HEK293T (cell line): ENCODE measurements at regions not wholly inside any gene's neighbourhood (a gene's known extent, or its start where the extent isn't known, plus 50 kb on each side); places are given as distances from the start of the nearest gene placed in this dataset.

ENCODE experiments used
- CTCF ChIA-PET: fragments of 350-600 bp; formaldehyde crosslinking; extraction: SDS; loops from one replicate; lab custom pipeline; 2021; ENCODE audit warnings: antibody characterized with exemption, inconsistent platforms; lab: Yijun Ruan, JAX
- POLR2A ChIA-PET: fragments of 350-600 bp; formaldehyde crosslinking; extraction: SDS; loops from one replicate; lab custom pipeline; 2020; ENCODE audit warnings: antibody characterized with exemption, inconsistent platforms; lab: Yijun Ruan, JAX
- DNase-seq: peaks from one replicate; pipeline ENCODE4 v3.0.0; 2012; ENCODE audit warnings: mixed read lengths; ENCODE audit errors: extremely low spot score
- ARNT ChIP-seq: fragments of 450-650 bp; IDR thresholded peaks from 2 replicates; pipeline ENCODE4 v1.6.1; 2017; ENCODE audit warnings: mild to moderate bottlenecking
- BHLHE40 ChIP-seq: fragments of 450-650 bp; IDR thresholded peaks from 2 replicates; pipeline ENCODE4 v1.6.1; 2016; ENCODE audit warnings: mild to moderate bottlenecking, moderate library complexity, borderline replicate concordance
- CTBP1 ChIP-seq: fragments of 450-650 bp; IDR thresholded peaks from 2 replicates; pipeline ENCODE4 v1.6.1; 2016; ENCODE audit warnings: borderline replicate concordance
- ELF4 ChIP-seq: fragments of 450-650 bp; IDR thresholded peaks from 2 replicates; pipeline ENCODE4 v1.6.1; 2017; ENCODE audit warnings: antibody characterized with exemption
- FOXA1 ChIP-seq: fragments of 450-650 bp; IDR thresholded peaks from 2 replicates; pipeline ENCODE4 v1.6.1; 2016; ENCODE audit warnings: mild to moderate bottlenecking
- FOXK2 ChIP-seq: fragments of 450-650 bp; IDR thresholded peaks from 2 replicates; pipeline ENCODE4 v1.6.1; 2016; ENCODE audit warnings: mild to moderate bottlenecking
- FOXM1 ChIP-seq: fragments of 450-650 bp; IDR thresholded peaks from 2 replicates; pipeline ENCODE4 v1.6.1; 2017; ENCODE audit warnings: mild to moderate bottlenecking, borderline replicate concordance
- HDGF ChIP-seq: fragments of 450-650 bp; IDR thresholded peaks from 2 replicates; pipeline ENCODE4 v1.6.1; 2017; ENCODE audit warnings: antibody characterized with exemption, borderline replicate concordance
- L3MBTL2 ChIP-seq: fragments of 450-650 bp; conservative IDR thresholded peaks from 2 replicates; pipeline ENCODE4 v1.6.1; 2016; ENCODE audit warnings: mild to moderate bottlenecking
- LEF1 ChIP-seq: fragments of 450-650 bp; IDR thresholded peaks from 2 replicates; pipeline ENCODE4 v1.6.1; 2017; ENCODE audit warnings: mild to moderate bottlenecking, borderline replicate concordance
- NFRKB ChIP-seq: fragments of 450-650 bp; IDR thresholded peaks from 2 replicates; pipeline ENCODE4 v1.6.1; 2016; ENCODE audit warnings: mild to moderate bottlenecking, moderate library complexity
- SP1 ChIP-seq: fragments of 450-650 bp; IDR thresholded peaks from 2 replicates; pipeline ENCODE4 v1.6.1; 2017
- SUZ12 ChIP-seq: fragments of 450-650 bp; IDR thresholded peaks from 2 replicates; pipeline ENCODE4 v1.6.1; 2016; ENCODE audit warnings: mild to moderate bottlenecking
- TARDBP ChIP-seq: fragments of 450-650 bp; IDR thresholded peaks from 2 replicates; pipeline ENCODE4 v1.6.1; 2016
- ZNF384 ChIP-seq: fragments of 450-650 bp; IDR thresholded peaks from 2 replicates; pipeline ENCODE4 v1.6.1; 2016
- TF ChIP-seq, protein P1 (sequence below): fragments of 450-650 bp; IDR thresholded peaks from 2 replicates; pipeline ENCODE4 v1.6.1; 2016

DNA sequence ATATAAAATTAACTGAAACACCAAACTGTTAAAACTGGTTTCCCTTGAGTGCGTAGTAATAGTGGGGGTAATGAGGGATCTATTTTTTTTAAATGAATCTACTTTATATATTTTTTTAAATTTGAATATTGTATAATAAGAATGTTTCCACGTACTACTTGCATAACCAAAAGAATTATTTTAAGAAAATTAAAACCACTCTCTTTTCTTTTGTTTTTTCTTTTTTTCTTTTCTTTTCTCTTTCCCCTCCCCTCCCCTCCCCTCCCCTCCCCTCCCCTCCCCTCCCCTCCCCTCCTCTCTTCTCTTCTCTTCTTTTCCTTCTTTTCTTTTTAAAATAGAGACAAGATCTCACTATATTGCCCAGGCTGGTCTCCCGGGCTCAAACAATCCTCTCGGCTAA, 166.9 kb upstream of the MID1 start:
- CTCF ChIA-PET: no interaction called here

DNA sequence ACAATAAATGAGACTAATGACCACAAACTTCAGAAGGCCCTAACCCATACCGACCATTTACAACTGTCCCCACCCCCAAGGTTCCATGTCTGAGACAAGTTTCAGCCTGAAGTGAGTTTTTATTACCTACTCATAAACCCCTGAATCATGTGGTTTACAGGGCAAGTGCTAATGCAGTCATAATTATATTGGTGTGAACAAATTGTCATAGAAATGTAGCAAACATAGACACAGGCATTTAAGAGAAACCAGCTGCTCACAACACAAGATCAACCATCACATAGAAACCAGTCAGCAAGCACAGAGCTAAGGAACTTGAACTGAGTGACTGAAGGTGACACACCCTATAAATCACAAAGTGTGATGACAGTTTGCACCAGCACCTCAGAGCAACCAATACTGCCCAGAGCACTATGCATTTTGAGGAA, 173.8 kb upstream of the MID1 start:
- POLR2A ChIA-PET: no interaction called here
- TF ChIP-seq, protein P1, sequence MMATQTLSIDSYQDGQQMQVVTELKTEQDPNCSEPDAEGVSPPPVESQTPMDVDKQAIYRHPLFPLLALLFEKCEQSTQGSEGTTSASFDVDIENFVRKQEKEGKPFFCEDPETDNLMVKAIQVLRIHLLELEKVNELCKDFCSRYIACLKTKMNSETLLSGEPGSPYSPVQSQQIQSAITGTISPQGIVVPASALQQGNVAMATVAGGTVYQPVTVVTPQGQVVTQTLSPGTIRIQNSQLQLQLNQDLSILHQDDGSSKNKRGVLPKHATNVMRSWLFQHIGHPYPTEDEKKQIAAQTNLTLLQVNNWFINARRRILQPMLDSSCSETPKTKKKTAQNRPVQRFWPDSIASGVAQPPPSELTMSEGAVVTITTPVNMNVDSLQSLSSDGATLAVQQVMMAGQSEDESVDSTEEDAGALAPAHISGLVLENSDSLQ: peak; percentile 87
- no peak for TF ChIP-seq FOXK2
- TF ChIP-seq SUZ12: no peak
- TF ChIP-seq HDGF: no peak
- no peak for TF ChIP-seq SP1
- no peak for TF ChIP-seq LEF1
- TF ChIP-seq ARNT: peak; percentile 41; the same call in 1 of the 2 replicates
- TF ChIP-seq FOXA1: no peak
- no peak for TF ChIP-seq ELF4
- no peak for TF ChIP-seq FOXM1
- TF ChIP-seq CTBP1: peak; percentile 43; the same call in 1 of the 2 replicates
- no peak for TF ChIP-seq BHLHE40
- CTCF ChIA-PET: interaction anchor here (2.0 kb wide), 1 partner anchor 25 kb away, joined by 9 read pairs; no protein-coding TSS in a partner anchor
- DNase-seq: peak; percentile 12

More for the DNA sequence above, 166.9 kb upstream of the MID1 start:
- TF ChIP-seq HDGF (no peak), TARDBP (no peak), ARNT (no peak), CTBP1 (no peak), ELF4 (no peak), FOXM1 (no peak), BHLHE40 (no peak), FOXK2 (no peak), FOXA1 (no peak), LEF1 (no peak)
- TF ChIP-seq, protein P1: no peak
- POLR2A ChIA-PET: no interaction called here
- DNase-seq: no peak

DNA sequence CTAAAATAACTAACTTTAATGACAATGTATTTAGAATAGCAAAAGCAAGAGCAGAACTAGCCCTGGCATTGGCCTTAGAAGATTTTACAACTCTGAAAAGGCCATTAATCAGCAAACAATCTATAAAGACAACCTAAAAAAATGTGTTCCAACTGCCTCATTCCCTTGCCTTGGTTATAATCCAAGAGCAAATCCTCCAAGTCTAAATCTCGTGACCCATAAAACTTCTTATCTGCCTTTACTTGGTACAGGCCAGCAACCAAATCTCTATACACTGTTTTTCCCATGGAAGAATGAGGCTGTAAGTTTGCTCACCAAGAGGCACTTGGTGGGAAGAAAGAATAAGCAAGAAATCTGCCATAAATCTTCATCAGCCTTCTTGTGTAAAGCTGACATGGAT, 175.3 kb upstream of the MID1 start:
- no peak for TF ChIP-seq FOXK2
- TF ChIP-seq FOXM1: no peak
- TF ChIP-seq SUZ12: no peak
- DNase-seq: peak; percentile 15
- ChIA-PET POLR2A (no interaction called here), CTCF (no interaction called here)

DNA sequence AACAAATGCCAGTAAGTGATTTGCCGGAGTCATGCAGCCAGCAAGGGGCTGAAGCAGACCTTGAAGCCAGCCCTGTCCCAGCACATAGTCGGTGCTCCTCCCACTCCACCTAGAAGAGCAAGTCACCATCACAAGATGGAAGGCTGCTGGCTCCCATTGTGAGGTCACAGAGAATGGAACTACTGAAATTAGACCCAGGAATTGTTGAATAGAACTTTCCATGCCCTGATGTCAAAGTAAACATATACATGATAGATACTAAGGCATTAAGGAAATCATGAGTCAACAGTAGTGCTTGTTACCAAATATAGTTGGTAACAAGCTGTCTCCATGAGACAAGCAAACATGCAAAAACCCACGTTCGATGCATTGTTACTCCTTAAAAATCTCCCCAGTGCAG, 177.1 kb upstream of the MID1 start:
- CTCF ChIA-PET: no interaction called here
- no peak for DNase-seq
- POLR2A ChIA-PET: no interaction called here
- TF ChIP-seq SP1 (no peak), SUZ12 (no peak), FOXM1 (no peak), FOXA1 (no peak), BHLHE40 (no peak), HDGF (no peak), ARNT (no peak), CTBP1 (no peak), NFRKB (no peak), ELF4 (no peak), L3MBTL2 (no peak), FOXK2 (no peak), LEF1 (no peak)

DNA sequence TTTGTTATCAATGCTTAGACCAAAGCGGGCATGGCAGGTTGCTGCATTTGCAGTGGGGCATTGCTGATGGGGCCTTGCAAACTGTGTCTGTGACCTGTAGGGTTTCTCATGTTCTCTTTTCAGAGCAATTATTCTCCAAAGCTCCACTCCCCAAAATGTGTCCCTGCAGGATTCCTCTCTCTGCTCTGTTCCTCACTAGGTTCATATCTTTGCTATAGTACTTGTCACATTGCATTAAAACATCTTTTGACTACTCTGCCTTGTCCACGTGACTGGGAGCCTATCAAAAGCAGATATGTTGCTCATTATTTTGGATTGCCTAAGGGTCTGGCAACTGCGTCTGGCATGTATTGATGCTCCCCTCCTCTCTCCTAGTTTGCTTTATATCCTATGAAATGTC, 177.7 kb upstream of the MID1 start:
- CTCF ChIA-PET: no interaction called here
- POLR2A ChIA-PET: no interaction called here
- TF ChIP-seq FOXM1: no peak
- TF ChIP-seq HDGF: no peak
- TF ChIP-seq ZNF384: no peak
- no peak for TF ChIP-seq FOXK2
- TF ChIP-seq CTBP1: no peak
- TF ChIP-seq FOXA1: no peak
- TF ChIP-seq ARNT: no peak
- TF ChIP-seq SP1: no peak
- TF ChIP-seq, protein P1: no peak
- DNase-seq: no peak

DNA sequence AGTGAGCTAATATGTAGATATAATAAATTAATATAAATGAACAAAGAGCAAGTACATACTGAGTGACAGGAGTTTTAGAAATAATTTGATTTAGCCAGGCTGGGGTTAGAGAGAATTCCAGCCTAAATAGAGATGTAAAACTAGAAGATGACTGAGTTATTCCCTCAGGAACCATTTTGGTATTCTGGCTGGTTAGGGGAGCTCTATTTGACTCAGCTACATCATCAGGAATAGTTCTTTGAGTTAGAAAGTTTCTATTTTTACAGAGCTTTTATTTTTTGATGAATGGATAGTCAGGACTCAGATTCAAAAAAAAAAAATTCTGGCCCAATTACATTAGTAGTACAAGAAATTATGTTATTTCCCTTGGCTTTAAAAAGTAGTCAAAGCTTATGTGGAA, 180.4 kb upstream of the MID1 start:
- no peak for TF ChIP-seq LEF1
- no peak for TF ChIP-seq SUZ12
- POLR2A ChIA-PET: no interaction called here
- DNase-seq: no peak
- CTCF ChIA-PET: interaction anchor here (0.6 kb wide), 1 partner anchor 104 kb away, joined by 3 read pairs; no protein-coding TSS in a partner anchor

DNA sequence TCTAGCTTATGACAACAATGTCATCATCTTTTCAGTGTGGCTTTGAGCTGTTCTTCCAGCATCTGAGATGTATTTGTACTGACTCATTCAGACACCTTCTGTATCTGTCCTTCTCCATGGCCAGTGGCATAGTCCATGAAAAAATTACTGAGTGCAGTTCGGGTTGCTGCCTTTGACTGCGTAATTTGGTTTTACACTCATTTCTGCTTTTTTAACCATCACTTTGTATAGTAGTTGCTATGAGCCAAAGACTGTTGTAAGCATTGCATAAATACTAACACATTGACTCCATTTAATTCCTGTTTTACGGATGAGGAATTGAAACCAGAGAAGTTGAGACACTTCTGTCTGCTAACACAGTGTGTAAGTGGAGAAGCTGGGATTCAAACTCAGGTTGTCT, 190.7 kb upstream of the MID1 start:
- DNase-seq: no peak
- ChIA-PET CTCF (no interaction called here), POLR2A (no interaction called here)
- TF ChIP-seq ZNF384 (no peak), FOXA1 (no peak), TARDBP (no peak), ARNT (no peak), FOXK2 (no peak), SP1 (no peak), ELF4 (no peak), SUZ12 (no peak), L3MBTL2 (no peak), CTBP1 (no peak), BHLHE40 (no peak), HDGF (no peak), LEF1 (no peak), NFRKB (no peak), FOXM1 (no peak)
- TF ChIP-seq, protein P1: no peak
